Nephron progenitor cell (in vitro differentiated cells): ENCODE measurements at regions not wholly inside any gene's neighbourhood (a gene's known extent, or its start where the extent isn't known, plus 50 kb on each side); places are given as distances from the start of the nearest gene placed in this dataset.

ENCODE experiments used
- DNase-seq: peaks from one replicate; pipeline ENCODE4 v3.0.0; 2021
- H3K27ac Mint-ChIP-seq: 2 replicates; pipeline ENCODE4 v1.8.0; 2021; ENCODE audit warnings: mild to moderate bottlenecking, moderate library complexity, mixed read lengths
- H3K27me3 Mint-ChIP-seq: 2 replicates; pipeline ENCODE4 v1.8.0; 2021; ENCODE audit warnings: mild to moderate bottlenecking, low read depth, mixed read lengths; ENCODE audit not compliant: poor library complexity
- H3K36me3 Mint-ChIP-seq: 2 replicates; pipeline ENCODE4 v1.8.0; 2021; ENCODE audit warnings: low read depth, mixed read lengths
- H3K4me1 Mint-ChIP-seq: 2 replicates; pipeline ENCODE4 v1.8.0; 2021; ENCODE audit warnings: mixed read lengths
- H3K4me3 Mint-ChIP-seq: 2 replicates; pipeline ENCODE4 v1.8.0; 2021; ENCODE audit warnings: mild to moderate bottlenecking, moderate library complexity, mixed read lengths
- H3K9me3 Mint-ChIP-seq: 2 replicates; pipeline ENCODE4 v1.8.0; 2021; ENCODE audit warnings: mild to moderate bottlenecking, moderate library complexity, mixed read lengths
- CTCF ChIP-seq: fragments of 200-600 bp; sonication (generic); IDR thresholded peaks from 2 replicates; pipeline ENCODE4 v1.5.0; 2021; ENCODE audit warnings: antibody characterized with exemption

GRCh38 chr7:3149231-3149995, 105.7 kb upstream of the CARD11 start:
- H3K9me3 Mint-ChIP-seq = no peaks in the 10 kb centered on the region
- TF ChIP-seq CTCF = no peak
- no peak for DNase-seq
- H3K27ac Mint-ChIP-seq = peak overlapping the region; percentile 41
- no peaks in the 10 kb centered on the region for H3K36me3 Mint-ChIP-seq
- H3K4me1 Mint-ChIP-seq = peaks cover 19% of the 10 kb centered on the region
- no peak overlapping the region for H3K4me3 Mint-ChIP-seq
- H3K27me3 Mint-ChIP-seq = peaks cover 6% of the 10 kb centered on the region

- Mint-ChIP-seq H3K27me3 (peaks cover 6% of the 10 kb centered on the region), H3K9me3 (peaks cover 6% of the 10 kb centered on the region), H3K4me1 (peaks cover 19% of the 10 kb centered on the region), H3K36me3 (no peaks in the 10 kb centered on the region), H3K4me3 (no peak overlapping the region), H3K27ac (peak overlapping the region; percentile 41)
- TF ChIP-seq CTCF = no peak
- DNase-seq = no peak
Measured at GRCh38 chr7:3150027-3150426, 106.4 kb upstream of the CARD11 start.

- Mint-ChIP-seq H3K27ac (no peak overlapping the region), H3K36me3 (no peaks in the 10 kb centered on the region), H3K9me3 (peaks cover 7% of the 10 kb centered on the region), H3K4me1 (peaks cover 19% of the 10 kb centered on the region), H3K27me3 (peaks cover 3% of the 10 kb centered on the region), H3K4me3 (no peak overlapping the region)
- no peak for DNase-seq
- TF ChIP-seq CTCF = no peak
Measured at GRCh38 chr7:3151784-3152183, 108.1 kb upstream of the CARD11 start.

- peaks cover 7% of the 10 kb centered on the region for H3K9me3 Mint-ChIP-seq
Measured at GRCh38 chr7:3152714-3153113, 109.0 kb upstream of the CARD11 start.

GRCh38 chr7:3153118-3153517, 109.5 kb upstream of the CARD11 start:
- TF ChIP-seq CTCF = no peak
- Mint-ChIP-seq H3K4me1 (peaks cover 26% of the 10 kb centered on the region), H3K9me3 (peaks cover 7% of the 10 kb centered on the region), H3K36me3 (no peaks in the 10 kb centered on the region), H3K27ac (no peak overlapping the region), H3K4me3 (no peak overlapping the region), H3K27me3 (peaks cover 3% of the 10 kb centered on the region)
- no peak for DNase-seq

More at GRCh38 chr7:3152714-3153113, 109.0 kb upstream of the CARD11 start:
- Mint-ChIP-seq H3K27ac (no peak overlapping the region), H3K4me1 (peaks cover 22% of the 10 kb centered on the region), H3K27me3 (peaks cover 5% of the 10 kb centered on the region), H3K36me3 (no peaks in the 10 kb centered on the region), H3K4me3 (no peak overlapping the region)
- TF ChIP-seq CTCF = no peak
- no peak for DNase-seq

GRCh38 chr7:3154317-3154716, 110.7 kb upstream of the CARD11 start:
- no peak for DNase-seq
- Mint-ChIP-seq H3K36me3 (no peaks in the 10 kb centered on the region), H3K4me3 (no peak overlapping the region), H3K27me3 (peaks cover 6% of the 10 kb centered on the region), H3K4me1 (peaks cover 31% of the 10 kb centered on the region), H3K9me3 (peaks cover 7% of the 10 kb centered on the region), H3K27ac (no peak overlapping the region)
- TF ChIP-seq CTCF = no peak
